HG03565 (cell line): ENCODE measurements at regions not wholly inside any gene's neighbourhood (a gene's known extent, or its start where the extent isn't known, plus 50 kb on each side); places are given as distances from the start of the nearest gene placed in this dataset.
A peak's percentile ranks its signal among the peaks of the same experiment; 100 is the strongest.

Experiments used
- ATAC-seq: cut with Tn5 transposase; IDR thresholded peaks from one replicate; pipeline ENCODE4 v1.9.1; 2021; ENCODE audit warnings: mild to moderate bottlenecking, moderate library complexity; ENCODE audit not compliant: unreplicated experiment

GRCh38 chr4:171202908-171203307 lies 610.3 kb upstream of the GALNTL6 start:
- no peak for ATAC-seq

DNA sequence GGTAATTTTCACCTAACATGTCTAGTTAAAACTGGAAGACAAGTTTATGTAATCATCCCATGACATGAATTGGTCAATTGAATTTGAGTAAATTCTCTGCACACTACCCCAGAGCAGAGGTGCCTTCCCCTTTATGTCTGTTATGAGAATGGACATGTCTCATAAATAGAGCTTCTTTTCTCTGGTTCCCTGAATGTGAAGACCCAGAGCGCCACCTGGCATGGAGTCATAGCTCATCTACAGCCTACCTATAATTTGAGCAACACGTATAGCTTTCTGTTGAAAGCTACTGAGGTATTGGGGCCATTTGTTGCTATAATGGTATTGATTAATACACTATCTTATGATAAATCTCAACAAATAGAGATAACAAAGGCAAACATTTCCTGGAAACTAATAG lies 626.5 kb upstream of the GALNTL6 start:
- ATAC-seq, result no peak

DNA sequence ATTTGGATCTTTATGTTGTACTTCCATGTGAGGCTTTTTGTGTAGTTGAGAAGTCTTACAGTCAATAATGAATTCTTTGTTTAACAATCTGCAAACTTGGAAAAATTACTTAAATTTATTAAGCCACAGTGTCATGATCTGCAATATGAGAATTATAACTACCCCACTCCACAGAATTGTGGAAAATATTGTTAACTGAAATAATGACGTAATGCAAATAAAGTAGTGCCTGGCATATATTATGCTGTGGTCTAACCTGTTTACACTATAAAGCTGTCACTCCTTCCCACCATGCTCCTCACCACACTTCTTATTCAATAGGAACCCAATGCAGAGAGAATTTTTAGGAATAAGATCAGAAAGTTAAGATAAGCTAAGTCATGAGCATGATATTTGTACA lies 632.1 kb upstream of the GALNTL6 start:
- ATAC-seq, result no peak

DNA sequence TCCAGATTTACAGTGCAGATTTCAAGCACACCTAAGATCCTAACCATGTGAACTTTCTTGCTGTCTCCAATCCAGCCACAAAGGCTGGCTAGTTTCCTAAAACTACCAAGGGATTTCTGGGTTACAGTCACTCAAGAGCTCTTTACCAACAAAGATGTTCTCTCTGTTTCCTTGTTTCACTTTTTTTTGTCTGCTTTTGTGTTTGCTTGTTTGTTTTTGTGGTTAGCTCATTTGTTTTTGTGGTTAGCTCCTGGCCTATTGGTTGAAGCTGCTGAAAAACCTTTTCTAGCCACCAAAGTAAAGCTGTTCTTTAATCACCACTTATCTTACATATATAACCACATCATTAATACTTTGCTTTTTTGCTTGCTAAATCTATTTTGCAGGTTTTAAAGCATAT lies 642.5 kb upstream of the GALNTL6 start:
- no peak for ATAC-seq

- no peak for ATAC-seq
Measured at GRCh38 chr4:171169396-171169795, 643.8 kb upstream of the GALNTL6 start.

- ATAC-seq, result no peak
Measured at GRCh38 chr4:171162478-171162877, 650.7 kb upstream of the GALNTL6 start.

DNA sequence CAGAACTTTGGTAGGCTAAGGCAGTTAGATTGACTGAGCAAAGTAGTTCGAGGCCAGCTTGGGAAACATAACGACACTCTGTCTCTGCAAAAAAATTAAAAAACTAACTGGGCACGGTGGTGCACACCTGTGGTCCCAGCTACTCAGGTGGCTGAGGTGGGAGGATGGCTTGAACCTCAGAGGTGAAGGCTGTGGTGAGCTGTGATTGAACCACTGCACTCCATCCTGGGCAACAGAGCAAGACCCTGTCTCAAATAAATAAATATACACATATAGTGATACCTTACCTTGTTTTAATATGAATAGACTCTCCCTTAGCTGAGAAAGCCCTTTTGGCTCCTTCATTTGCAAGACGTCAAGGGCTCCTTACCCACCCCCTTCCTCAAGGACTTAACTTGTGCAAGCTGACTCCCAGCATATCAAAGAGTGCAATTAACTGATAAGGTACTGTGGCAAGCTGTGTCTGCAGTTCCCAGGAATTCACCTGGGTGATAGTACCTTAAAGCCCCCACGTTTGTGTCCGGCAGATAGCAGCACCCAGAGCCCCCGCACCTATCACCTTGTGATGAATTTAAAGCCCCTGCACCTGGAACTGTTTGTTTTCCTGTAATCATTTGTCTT lies 655.6 kb upstream of the GALNTL6 start:
- ATAC-seq, result no peak

DNA sequence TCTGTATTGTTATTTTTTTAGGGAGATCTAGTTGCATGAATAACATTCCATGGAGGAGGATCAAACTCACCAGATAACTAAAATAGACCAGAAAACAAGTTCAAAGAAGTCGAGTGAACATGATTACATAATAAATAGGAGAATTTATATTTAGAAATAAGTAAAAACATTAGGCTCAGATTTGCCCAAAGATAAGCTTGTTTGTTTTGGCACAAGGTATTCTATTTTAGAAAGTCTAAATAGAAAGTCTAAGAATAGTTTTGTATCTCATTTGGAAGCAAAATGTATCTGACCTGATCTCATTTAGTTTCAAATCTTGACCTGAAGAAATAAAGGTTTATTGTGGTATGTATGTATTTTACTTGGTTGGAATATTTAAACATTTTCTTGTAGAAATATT lies 670.6 kb upstream of the GALNTL6 start:
- no peak for ATAC-seq

DNA sequence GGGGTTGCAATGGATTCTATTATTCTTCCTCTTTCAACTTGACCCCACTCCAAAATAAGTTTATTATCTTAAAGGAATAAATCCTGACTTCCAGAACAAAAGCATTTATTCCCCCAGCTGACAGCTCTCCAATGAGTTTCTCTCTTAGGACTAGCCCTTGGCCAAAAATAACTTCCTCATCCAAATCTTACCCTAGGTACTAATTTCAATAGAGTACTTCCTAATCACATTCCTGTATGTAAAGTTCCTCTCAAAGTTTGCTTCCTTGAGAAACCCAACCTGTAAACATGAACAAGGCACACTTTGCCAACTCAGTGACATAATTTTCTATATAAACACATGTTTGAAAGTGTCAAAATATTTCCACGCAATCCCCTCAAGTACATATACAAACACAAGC lies 671.2 kb upstream of the GALNTL6 start:
- no peak for ATAC-seq

- no peak for ATAC-seq
Measured at GRCh38 chr4:171130256-171130801, 682.9 kb upstream of the GALNTL6 start.

- ATAC-seq, result no peak
Measured at GRCh38 chr4:171118091-171118490, 695.1 kb upstream of the GALNTL6 start.

- no peak for ATAC-seq
Measured at GRCh38 chr4:171117457-171117856, 695.7 kb upstream of the GALNTL6 start.

DNA sequence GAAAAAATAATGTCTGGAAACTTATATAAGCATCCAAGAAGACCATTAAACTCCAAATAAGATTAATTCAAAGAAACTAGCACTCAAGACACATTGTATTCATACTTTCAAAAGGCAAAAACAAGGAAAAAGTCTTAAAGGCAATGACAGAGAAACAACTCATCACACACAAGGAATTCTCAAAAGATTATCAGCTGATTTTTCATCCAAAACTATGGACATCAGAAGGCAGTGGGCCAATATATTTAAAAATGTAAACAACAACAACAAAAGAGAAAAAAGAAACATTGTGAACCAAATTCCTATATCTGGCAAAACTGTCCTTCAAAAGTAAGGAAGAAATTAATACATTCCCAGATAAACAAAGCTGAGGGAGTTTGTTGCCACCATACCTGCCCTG lies 711.4 kb upstream of the GALNTL6 start:
- ATAC-seq, result no peak

DNA sequence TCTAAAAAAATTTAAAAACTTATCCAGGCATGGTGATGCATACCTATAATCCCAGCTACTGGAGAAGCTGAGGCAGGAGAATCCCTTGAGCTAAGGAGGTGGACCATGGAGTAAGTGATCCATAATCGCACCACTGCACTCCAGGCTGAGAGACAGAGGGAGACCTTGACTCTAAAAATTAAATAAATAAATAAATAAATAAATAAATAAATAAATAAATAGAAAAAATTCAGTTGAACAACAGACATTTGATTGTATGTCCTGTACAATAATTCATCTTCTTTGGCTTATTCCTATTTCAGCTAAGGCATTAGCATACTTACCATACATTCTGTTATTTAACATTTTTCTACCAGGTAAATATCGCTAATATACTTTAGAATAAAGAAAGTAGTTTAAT lies 726.1 kb upstream of the GALNTL6 start:
- ATAC-seq, result no peak

- no peak for ATAC-seq
Measured at GRCh38 chr4:171067422-171067821, 745.8 kb upstream of the GALNTL6 start.

- ATAC-seq, result no peak
Measured at GRCh38 chr4:171049380-171049779, 763.8 kb upstream of the GALNTL6 start.

- no peak for ATAC-seq
Measured at GRCh38 chr4:171042989-171043524, 770.1 kb upstream of the GALNTL6 start.

DNA sequence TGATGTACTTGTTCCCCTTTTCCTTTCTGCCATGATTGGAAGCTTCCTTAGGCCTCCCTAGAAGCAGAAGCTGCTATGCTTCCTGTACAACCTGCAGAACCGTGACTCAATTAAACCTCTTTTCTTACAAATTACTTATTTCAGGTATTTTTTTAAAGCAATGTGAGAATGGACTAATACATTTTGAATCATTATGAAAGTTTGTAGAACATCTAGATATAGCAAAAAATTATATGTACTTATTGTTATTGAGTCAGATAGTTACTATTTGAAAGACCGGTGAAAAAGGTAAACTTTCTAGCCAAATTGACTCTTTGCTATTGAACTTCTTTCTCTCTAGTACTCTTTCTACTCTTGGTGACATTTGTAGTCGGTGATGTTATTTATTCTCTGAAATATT lies 777.3 kb upstream of the GALNTL6 start:
- no peak for ATAC-seq

DNA sequence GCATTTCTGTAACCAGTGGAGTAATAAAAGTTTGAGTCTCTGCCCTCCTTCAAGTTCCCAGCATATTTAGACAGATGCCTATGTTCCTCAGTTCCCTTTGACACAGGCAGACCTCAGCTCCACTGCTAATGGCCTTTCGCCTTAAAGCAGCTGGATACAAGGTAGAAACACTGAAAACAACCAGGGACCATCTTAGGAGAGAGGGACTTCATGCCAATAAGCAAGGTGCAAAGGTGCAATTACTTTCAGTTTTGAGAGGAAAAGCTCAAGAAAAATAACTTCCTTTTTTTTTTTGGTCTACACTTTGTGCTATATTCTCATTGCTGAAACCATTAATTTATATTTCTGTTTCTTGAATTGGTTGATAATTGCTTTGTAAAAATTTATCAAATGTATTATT lies 781.9 kb upstream of the GALNTL6 start:
- ATAC-seq, result no peak

DNA sequence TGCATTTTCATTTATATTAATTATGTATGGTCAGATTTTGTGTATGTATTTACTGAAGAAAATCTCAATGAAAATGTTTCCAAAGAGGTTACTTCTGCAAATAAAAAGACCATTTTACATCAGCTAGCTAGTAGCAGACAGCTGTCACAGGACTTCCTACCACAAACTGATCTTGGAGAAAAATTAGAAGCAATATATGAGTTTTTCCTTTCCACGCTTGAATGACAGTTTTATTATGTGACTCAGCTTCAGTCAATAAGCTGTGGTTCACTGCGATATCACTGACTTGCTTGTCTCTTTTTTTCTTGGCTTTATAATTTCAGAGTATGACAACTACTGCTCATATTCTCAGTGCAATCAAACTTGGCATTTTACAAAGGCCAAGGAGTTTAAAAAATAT lies 787.4 kb upstream of the GALNTL6 start:
- ATAC-seq, result peak; percentile 50

- ATAC-seq, result peak; percentile 18
Measured at GRCh38 chr4:171025343-171025742, 787.9 kb upstream of the GALNTL6 start.

- peak; percentile 38 for ATAC-seq
Measured at GRCh38 chr4:171024720-171025303, 788.4 kb upstream of the GALNTL6 start.

DNA sequence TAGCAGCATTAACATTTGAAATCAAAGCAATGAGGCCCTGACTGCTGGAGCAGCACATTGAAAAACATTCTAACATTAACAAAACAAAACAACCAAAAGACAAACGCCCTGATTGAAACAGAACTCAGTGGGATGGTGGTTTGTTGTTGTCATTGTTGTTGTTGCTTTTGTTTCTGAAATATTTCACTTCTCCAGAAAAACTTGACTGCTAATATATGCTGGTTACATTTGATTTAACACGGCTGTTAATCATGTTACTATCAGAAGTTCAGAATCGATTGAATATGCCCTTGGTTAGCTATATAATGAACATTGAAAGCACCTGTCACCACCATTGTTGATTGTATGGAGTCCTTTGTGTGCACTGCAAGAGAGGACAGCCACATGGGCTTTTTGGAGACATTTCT lies 790.4 kb upstream of the GALNTL6 start:
- ATAC-seq, result no peak
